ENCODE measurements at regions not wholly inside any gene's neighbourhood (a gene's known extent, or its start where the extent isn't known, plus 50 kb on each side); places are given as distances from the start of the nearest gene placed in this dataset.

GRCh38 chr1:101075926-101076325 is 50.3 kb upstream of the DPH5 start:
- TF ChIP-seq CTCF (conservative IDR thresholded peaks at IDR 0.05; ENCODE audit: control insufficient read depth, insufficient read depth, low read depth, low read length): no peak
- no peak overlapping the region for H3K4me3 ChIP-seq (ENCODE audit: control insufficient read depth, low read depth, low read length)
- no peak for DNase-seq (ENCODE audit: low read depth)
